K562 (cell line): ENCODE measurements at regions not wholly inside any gene's neighbourhood (a gene's known extent, or its start where the extent isn't known, plus 50 kb on each side); places are given as distances from the start of the nearest gene placed in this dataset.

Experiments used
- CREB1 ChIP-seq, 2 experiments: sonication (generic) in 1 of 2; formaldehyde crosslinking in 1 of 2; IDR thresholded peaks; 2 replicates each; pipeline versions ENCODE4 v1.6.1 to v1.8.0; 2012 to 2022; ENCODE audit warnings: inconsistent platforms in 1 of 2, mild to moderate bottlenecking in 1 of 2, missing genetic modification reagents in 1 of 2, moderate library complexity in 1 of 2
- CTBP1 ChIP-seq: fragments of 450-650 bp; IDR thresholded peaks from 2 replicates; pipeline ENCODE4 v1.6.1; 2016; ENCODE audit warnings: borderline replicate concordance
- ETV6 ChIP-seq, 3 experiments: fragments of 150-350 bp in 1 of 3; sonication (generic) in 1 of 3; formaldehyde crosslinking in 1 of 3; IDR thresholded peaks; 2 replicates each; pipeline versions ENCODE4 v1.6.1 to v1.8.0; 2014 to 2022; ENCODE audit warnings: borderline replicate concordance in 2 of 3, low read depth in 2 of 3, antibody characterized with exemption in 1 of 3, low read length in 1 of 3, mild to moderate bottlenecking in 1 of 3, missing genetic modification reagents in 1 of 3
- OTX1 ChIP-seq: fragments of 450-650 bp; formaldehyde crosslinking; IDR thresholded peaks from 2 replicates; pipeline ENCODE4 v1.4.0; 2022; ENCODE audit warnings: mild to moderate bottlenecking
- POLR2AphosphoS2 ChIP-seq: IDR thresholded peaks from 2 replicates; pipeline ENCODE4 v1.6.1; 2012; ENCODE audit warnings: low read length, improper control_type of control experiment
- PTRF ChIP-seq: fragments of 450-650 bp; IDR thresholded peaks from 2 replicates; pipeline ENCODE4 v1.6.1; 2016; ENCODE audit warnings: mild to moderate bottlenecking, missing genetic modification characterization, missing compliant biosample characterization
- SIN3A ChIP-seq, 2 experiments: fragments of 150-350 bp in 1 of 2; IDR thresholded peaks; 2 replicates each; pipeline ENCODE4 v1.6.1; 2011 to 2016; ENCODE audit warnings: borderline replicate concordance in 2 of 2, low read depth in 2 of 2, low read length in 2 of 2, mild to moderate bottlenecking in 2 of 2, moderate library complexity in 2 of 2; ENCODE audit not compliant: control insufficient read depth in 1 of 2
- SMC3 ChIP-seq: conservative IDR thresholded peaks from 2 replicates; pipeline ENCODE4 v1.6.1; 2011; ENCODE audit warnings: low read depth, low read length, improper control_type of control experiment; ENCODE audit not compliant: insufficient read depth
- ZFX ChIP-seq: sonication (generic); formaldehyde crosslinking; IDR thresholded peaks from 2 replicates; pipeline ENCODE4 v1.8.0; 2022; ENCODE audit warnings: mild to moderate bottlenecking, missing genetic modification reagents, moderate library complexity
- ZNF384 ChIP-seq: IDR thresholded peaks from 2 replicates; pipeline ENCODE4 v1.6.1; 2012; ENCODE audit warnings: low read depth, low read length, improper control_type of control experiment
- ZNF695 ChIP-seq: fragments of 450-650 bp; formaldehyde crosslinking; IDR thresholded peaks from 2 replicates; pipeline ENCODE4 v1.4.0; 2020; ENCODE audit warnings: mild to moderate bottlenecking, moderate library complexity
- TF ChIP-seq, protein P1 (sequence below), 3 experiments: IDR thresholded peaks in 2 of 3; conservative IDR thresholded peaks in 1 of 3; 2 replicates each; pipeline ENCODE4 v1.5.1; 2011 to 2012; ENCODE audit warnings: low read length in 3 of 3, mild to moderate bottlenecking in 3 of 3, control low read depth in 2 of 3, improper control_type of control experiment in 1 of 3, inconsistent platforms in 1 of 3, low read depth in 1 of 3, mixed read lengths in 1 of 3, moderate library complexity in 1 of 3; ENCODE audit not compliant: insufficient read depth in 2 of 3
- TF ChIP-seq, protein P2 (sequence below): sonication (generic); formaldehyde crosslinking; IDR thresholded peaks from 2 replicates; pipeline ENCODE4 v1.9.0; 2022; ENCODE audit warnings: mild to moderate bottlenecking, missing genetic modification reagents

GRCh38 chr7:81195033-81195432 is 276.2 kb upstream of the SEMA3C start:
- no peak for TF ChIP-seq ZFX (CRISPR knock-in tag)
- no peak for TF ChIP-seq ETV6 (IDR thresholded peaks at IDR 0.05; ENCODE audit: borderline replicate concordance in 1 of 2, low read depth in 2 of 2, low read length in 1 of 2)
- TF ChIP-seq ETV6 (CRISPR knock-in tag; IDR thresholded peaks at IDR 0.05; ENCODE audit: borderline replicate concordance), result no peak
- no peak for TF ChIP-seq CREB1 (IDR thresholded peaks at IDR 0.05)
- TF ChIP-seq CREB1 (CRISPR knock-in tag; IDR thresholded peaks at IDR 0.05), result no peak
- no peak for TF ChIP-seq POLR2AphosphoS2
- TF ChIP-seq, protein P1, sequence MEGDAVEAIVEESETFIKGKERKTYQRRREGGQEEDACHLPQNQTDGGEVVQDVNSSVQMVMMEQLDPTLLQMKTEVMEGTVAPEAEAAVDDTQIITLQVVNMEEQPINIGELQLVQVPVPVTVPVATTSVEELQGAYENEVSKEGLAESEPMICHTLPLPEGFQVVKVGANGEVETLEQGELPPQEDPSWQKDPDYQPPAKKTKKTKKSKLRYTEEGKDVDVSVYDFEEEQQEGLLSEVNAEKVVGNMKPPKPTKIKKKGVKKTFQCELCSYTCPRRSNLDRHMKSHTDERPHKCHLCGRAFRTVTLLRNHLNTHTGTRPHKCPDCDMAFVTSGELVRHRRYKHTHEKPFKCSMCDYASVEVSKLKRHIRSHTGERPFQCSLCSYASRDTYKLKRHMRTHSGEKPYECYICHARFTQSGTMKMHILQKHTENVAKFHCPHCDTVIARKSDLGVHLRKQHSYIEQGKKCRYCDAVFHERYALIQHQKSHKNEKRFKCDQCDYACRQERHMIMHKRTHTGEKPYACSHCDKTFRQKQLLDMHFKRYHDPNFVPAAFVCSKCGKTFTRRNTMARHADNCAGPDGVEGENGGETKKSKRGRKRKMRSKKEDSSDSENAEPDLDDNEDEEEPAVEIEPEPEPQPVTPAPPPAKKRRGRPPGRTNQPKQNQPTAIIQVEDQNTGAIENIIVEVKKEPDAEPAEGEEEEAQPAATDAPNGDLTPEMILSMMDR (IDR thresholded peaks at IDR 0.05 in 2 of 3, conservative IDR thresholded peaks at IDR 0.05 in 1 of 3; ENCODE audit: insufficient read depth in 2 of 3, low read depth in 1 of 3, low read length in 3 of 3), result no peak
- TF ChIP-seq ZNF384, result no peak
- TF ChIP-seq SIN3A (IDR thresholded peaks at IDR 0.05; ENCODE audit: borderline replicate concordance in 2 of 2, control insufficient read depth in 1 of 2, low read depth in 2 of 2, low read length in 2 of 2), result no peak
- no peak for TF ChIP-seq SMC3
- TF ChIP-seq OTX1, result no peak
- TF ChIP-seq ZNF695 (CRISPR knock-in tag), result no peak
- TF ChIP-seq, protein P2, sequence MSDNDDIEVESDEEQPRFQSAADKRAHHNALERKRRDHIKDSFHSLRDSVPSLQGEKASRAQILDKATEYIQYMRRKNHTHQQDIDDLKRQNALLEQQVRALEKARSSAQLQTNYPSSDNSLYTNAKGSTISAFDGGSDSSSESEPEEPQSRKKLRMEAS (CRISPR knock-in tag), result no peak
- TF ChIP-seq PTRF (tag), result no peak
- TF ChIP-seq CTBP1, result no peak
